Ammon's horn (tissue), 1 donor: ENCODE measurements at regions not wholly inside any gene's neighbourhood (a gene's known extent, or its start where the extent isn't known, plus 50 kb on each side); places are given as distances from the start of the nearest gene placed in this dataset.
"Not testable (repeated sequence)": the region's sequence is repeated elsewhere in the genome, so short reads cannot be mapped to it uniquely, and the experiment has no call there.

ENCODE experiments used
- DNase-seq: peaks from one replicate; pipeline ENCODE4 v3.0.0-alpha.2; 2016; ENCODE audit warnings: low spot score

DNA sequence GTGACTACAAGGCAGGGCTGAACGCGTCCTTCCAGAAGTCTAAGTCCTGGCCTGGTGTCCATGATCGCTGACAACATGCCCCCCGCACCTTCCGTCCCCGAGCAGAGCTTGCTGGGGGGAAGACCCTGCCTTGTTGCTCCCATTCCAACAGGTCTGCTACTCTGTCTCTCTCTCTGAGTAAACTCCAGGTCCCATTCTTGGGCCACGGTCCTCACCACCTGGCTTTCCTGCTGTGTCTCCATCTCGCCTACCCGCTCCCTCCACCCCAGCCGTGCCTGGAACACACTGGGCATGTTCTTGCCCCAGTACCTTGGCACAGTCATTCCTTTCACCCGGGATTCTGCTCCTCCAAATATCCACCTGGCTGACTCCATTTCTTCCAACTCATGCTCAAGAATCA, 162.3 kb downstream of the BMP7 start:
- DNase-seq, result no peak

DNA sequence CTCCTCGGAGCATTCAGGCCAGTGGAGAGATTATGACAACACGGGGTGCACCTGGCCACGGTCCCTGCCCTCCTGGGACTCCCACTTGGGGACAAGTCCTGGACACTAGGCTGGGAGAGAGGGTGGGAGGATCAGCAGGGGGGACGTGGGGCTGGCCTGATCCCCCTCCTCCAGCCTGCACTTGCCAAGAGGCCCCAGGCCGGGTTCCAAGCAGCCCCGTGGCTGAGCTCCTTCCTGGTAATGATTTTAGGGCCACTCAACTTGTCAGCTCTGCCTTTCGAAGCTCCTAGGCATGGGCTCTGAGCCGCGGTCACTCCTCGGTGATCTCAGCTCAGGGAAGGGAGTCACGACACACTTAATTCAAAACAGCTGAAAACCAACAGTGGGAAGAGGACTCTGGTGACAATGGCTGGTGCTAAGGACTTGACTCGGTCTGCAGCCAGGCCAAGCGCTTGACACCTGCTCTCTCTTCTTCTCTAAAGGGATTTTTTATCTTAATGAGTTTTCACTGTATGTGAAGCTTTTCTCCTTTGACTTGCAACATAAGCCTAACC, 161.7 kb downstream of the BMP7 start:
- peak; percentile 30 for DNase-seq

DNA sequence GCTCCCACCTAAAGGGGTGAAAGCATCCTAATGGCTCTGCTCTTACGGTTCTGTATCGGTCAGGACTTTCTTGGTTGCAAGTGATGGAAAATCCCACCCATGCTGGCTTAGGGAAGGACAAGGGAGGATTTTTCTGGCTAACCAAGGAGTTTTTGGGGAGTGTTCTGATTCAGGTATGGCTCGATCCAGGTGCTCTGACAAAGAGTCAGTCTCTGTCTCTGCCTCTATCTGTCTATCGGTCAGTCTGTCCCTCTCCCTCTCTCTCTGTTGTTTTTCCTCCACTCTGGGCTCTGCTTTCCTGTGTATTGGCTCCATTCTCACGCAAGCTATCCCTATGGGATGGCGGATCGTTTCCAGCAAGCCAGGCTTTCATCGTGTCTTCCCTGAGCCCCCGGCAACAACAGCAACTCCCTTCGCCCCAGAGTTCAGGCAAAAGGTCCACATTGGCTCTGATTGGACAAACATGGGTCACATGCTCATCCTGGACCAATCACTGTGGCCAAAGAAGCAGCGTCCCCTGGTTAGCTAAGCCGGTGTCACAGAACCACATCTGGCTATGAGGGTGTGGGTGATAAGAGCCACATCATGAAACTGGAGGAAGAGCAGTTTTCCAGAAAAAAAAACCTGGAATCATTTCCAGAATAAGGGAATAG, 160.3 kb downstream of the BMP7 start:
- no peak for DNase-seq

DNA sequence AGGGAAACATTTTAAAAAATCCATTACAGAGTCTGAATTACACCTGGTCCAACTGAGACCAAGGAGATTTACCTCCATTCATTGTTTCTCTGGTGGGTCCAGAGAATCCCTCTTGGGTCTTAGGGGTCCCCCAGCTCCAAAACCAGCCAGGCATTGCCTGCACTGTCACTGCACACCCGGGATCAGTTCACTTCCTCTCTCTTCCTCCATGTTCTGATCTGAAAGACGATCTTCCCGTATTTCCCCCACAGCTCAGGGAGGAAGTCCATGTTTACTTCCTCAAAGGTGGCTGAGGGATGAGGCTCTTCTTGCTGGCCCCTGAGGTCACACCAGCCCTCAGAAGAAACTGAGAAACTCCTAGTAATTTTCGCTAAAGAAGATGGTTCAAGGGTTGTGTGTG, 159.7 kb downstream of the BMP7 start:
- DNase-seq, result no peak

DNA sequence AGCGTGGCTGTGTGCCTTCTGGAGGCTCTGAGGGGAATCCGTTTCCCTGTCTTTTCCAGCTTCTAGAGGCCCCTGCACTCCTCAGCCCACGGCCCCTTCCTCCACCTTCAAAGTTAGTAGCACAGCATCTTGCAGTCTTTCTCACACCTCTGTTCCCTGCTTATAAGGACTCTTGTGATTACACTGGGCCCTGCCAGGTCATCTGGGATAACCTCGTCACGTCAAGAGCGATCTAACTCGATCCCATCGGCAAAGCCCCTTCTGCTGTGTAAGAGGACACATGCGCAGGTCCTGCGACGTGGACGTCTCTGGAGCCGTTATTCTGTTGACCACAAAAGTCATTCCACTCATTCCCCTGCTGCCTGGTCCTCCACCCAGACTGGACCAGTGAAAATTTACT, 159.2 kb downstream of the BMP7 start:
- no peak for DNase-seq

DNA sequence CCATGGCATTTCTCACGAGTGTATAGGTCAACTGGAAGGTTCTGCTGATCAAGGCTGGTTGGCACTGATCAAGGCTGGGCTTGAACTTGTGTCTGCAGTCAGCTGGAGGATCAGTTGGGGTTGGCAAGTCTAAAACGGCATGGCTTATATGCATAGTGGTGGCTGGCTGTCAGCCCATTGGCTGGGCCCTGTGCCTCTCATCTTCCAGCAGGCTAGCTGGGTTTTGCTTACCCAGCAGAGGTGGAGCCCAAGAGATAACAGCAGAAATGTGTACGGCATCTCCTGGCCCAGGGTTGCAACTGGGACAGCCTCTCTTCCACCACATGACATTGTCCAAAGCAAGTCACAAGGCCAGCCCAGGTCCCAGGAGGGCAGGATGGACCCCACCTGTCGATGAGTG, 158.2 kb downstream of the BMP7 start:
- no peak for DNase-seq

DNA sequence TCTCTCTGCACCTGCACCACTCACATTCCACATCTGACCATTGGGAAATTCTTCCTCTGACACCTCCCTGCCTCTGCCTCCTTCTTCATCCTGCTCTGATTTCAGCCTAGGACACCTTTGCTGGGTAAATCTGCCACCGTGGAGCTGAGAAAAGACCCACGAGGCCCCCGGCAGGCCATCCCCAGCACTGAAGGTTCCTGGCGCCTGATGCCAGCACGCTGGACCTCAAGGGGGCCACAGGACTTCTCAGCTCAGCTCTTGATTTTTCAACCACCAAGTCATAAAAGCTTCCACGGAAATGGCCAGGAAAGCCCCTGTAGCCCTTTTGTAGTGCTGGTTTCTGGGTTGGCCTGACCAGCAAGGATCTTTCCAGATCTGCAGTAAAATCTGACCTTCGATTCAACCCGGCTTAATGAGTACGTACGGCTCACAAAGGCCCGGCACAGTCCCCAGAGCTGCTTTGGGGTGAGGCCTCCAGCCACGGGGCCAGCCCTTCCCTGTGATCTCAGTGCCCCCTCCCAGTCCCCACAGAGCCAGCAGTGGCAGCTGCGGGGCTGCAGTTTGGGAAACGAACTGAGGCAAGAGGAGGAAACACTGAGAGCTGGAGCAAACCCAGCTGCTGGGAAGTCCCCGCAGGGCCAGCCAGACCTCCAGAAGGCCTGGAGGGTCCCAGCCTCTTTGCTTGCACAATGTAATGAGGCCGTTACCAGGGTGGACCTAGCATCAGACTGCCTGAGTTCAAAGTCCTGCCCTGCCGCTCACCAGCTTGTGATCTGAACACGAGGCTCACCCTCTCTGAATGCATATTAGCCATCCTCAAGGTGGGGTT, 157.5 kb downstream of the BMP7 start:
- no peak for DNase-seq

DNA sequence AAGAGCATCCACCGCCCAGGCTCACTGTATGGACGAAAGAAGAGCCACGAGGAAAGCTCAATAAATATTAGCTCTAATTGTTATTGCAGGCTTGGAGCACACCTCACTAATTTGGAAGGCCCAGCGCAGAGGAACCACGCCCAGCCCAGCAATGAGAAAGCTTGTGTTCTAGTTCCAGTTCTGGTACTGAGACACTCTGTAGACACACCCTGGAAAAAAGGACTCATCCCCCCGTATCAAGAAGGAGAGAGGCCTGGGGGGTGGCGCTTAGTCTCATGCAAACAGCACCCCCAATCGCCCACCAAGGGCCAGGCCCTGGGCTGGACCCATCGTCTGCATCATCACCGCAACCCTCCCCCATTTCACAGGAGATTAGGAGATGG, 156.9 kb downstream of the BMP7 start:
- DNase-seq, result no peak

DNA sequence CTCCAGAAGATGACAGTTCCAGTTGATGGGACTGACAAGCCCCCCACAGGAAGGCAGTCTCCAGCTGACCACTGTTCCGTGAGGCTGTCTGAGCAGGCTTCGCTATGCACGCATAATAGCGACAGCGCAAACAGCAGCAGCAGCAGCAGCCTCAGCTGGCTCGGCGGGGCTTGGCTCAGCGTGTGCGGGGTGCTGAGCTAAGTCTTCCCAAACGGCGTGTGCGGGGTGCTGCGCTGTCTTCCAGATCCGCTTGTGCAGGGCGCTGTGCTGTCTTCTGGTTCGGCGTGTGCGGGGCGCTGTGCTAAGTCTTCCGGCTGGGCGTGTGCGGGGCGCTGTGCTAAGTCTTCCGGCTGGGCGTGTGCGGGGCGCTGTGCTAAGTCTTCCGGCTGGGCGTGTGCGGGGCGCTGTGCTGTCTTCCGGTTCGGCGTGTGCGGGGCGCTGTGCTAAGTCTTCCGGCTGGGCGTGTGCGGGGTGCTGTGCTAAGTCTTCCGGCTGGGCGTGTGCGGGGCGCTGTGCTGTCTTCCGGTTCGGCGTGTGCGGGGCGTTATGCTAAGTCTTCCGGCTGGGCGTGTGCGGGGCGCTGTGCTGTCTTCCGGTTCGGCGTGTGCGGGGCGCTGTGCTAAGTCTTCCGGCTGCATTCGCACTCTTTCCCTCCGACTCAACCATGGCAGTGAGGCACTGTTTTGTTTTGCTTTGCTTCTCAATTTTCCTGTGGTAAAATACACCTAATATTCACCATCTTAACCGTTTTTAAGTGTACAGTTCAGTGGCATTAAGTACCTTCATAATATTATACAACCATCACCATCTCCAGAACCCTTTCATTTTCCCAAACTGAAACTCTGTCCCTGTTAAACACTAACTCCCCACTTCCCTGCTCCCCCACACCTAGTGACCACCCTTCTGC, 156.1 kb downstream of the BMP7 start:
- not testable (repeated sequence) for DNase-seq

DNA sequence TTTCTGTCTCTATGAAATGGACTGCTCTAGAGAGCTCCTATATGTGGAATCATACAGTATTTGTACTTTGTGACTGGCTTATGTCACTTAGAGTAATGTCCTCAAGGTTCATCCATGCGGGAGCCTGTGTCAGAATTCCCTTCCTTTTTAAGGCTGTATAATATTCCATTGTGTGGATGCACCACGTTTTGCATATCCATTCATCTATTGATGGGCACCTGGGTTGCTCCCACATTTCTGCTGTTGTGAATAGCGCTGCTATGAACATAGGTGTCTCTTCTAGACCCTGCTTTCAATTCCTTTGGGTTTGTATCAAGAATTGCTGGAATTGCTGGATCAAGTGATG, 155.4 kb downstream of the BMP7 start:
- no peak for DNase-seq

DNA sequence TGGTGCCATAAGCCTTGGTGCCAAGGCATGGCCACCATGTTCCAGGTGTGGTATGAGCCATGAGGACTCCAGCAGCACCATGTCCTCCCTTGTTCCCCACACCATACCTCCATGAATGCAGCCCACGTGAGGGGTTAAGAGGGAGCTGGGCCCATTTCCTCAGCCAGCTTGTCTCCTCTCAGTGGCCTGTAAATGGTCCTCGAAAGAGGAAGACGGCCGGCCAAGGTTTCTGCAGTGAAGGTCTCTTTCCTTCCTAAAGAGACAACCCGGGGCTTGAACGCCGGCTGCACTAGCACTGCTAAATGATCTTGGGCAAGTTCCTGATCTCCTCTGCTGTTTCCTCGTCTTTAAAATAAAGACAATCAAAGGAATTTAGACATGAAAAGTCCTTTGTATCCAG, 154.0 kb downstream of the BMP7 start:
- no peak for DNase-seq

DNA sequence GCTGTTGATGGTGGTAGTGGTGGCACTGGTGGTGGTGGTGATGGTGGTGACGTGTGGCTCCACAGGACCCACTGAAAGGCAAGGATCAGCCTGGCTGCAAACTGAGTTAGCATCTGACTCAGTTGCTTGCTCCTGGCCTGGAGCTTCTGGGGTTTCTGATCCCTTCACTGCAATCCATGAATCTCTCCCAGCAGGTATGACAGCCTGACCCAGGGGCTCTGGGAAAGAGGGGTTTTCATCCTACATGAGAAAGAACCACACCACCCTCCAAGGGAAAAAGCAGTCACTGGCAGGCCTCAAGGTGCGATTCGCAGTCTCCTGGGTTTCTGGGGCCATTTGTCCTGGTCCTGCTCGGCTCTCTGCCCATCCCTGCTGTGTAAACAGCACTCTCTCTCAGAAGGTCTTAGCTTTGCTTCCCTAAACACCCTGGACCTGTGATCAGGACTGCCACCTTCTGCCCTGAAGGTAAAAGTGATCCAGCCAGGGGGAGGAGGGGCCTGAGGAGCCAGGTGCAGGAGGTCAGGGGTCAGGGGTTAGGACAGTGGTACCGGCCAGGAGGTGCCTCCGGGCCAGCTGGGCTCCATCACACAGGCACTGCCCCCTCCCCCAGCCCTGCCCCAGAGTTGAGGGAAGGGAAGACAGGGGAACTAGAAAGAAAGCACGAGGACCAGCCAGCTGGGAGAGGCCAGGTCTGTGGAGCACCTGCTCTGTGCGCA, 152.0 kb downstream of the BMP7 start:
- no peak for DNase-seq

DNA sequence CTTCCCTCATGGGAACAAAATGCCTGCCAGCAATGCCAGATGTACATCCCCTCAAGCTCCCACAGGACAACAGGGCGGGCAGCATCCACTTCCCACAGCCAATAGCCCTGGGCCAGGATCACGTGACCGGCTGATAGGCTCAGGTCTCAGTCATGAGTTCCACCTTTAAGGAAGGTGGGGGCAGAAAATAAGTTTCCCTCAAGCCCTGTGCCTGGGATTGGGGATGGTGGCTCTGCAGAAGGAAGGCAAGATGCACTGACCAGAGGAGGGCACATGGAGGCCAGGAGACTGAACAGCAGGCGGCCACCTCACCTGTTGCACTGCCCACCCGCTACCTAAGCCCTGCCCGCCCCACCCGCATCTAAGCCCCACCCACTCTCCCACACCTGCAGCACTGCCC, 149.1 kb downstream of the BMP7 start:
- no peak for DNase-seq

DNA sequence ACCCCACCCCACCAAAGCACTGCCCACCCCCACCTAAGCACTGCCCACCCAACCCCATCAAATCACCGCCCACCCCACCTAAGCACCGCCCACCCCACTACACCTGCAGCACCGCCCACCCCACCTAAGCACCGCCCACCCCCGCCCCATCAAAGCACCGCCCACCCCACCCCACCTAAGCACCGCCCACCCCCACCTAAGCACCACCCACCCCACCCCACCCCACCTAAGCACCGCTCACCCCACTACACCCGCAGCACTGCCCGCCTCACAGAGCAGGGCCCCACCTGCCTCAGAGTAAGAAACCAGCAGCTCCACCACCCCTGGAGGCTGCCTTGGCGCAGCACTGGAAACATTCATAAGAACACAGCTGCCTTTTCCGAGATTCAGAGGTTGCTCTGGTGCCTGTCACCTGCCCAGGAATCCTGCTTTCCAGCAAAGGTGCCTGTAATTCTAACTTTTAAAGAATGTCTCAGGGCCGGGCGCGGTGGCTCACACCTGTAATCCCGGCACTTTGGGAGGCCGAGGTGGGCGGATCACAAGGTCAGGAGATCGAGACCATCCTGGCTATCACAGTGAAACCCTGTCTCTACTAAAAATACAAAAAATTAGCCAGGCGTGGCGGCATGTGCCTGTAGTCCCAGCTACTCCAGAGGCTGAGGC, 148.2 kb downstream of the BMP7 start:
- no peak for DNase-seq
